ENCODE measurements at regions not wholly inside any gene's neighbourhood (a gene's known extent, or its start where the extent isn't known, plus 50 kb on each side); places are given as distances from the start of the nearest gene placed in this dataset.

- no peak for TF ChIP-seq POLR2A (IDR thresholded peaks at IDR 0.05; ENCODE audit: low read depth, low read length)
- TF ChIP-seq POLR2AphosphoS5 (IDR thresholded peaks at IDR 0.05; ENCODE audit: low read depth, low read length): no peak
Observed at GRCh38 chr3:188979248-188979647, 192.5 kb upstream of the TPRG1 start.

Data from GM12892 (cell line).